RPMI8226 (cell line): ENCODE measurements at regions not wholly inside any gene's neighbourhood (a gene's known extent, or its start where the extent isn't known, plus 50 kb on each side); places are given as distances from the start of the nearest gene placed in this dataset.
"Not testable (repeated sequence)": the region's sequence is repeated elsewhere in the genome, so short reads cannot be mapped to it uniquely, and the experiment has no call there.

Experiments
- DNase-seq: peaks from one replicate; pipeline ENCODE4 v3.0.0-alpha.2; 2015

- no peak for DNase-seq
Measured at GRCh38 chrX:87961471-87961870, 443.9 kb downstream of the KLHL4 start.

- no peak for DNase-seq
Measured at GRCh38 chrX:87968118-87968517, 450.5 kb downstream of the KLHL4 start.

GRCh38 chrX:87972121-87972520, 454.5 kb downstream of the KLHL4 start:
- DNase-seq: not testable (repeated sequence)

DNA sequence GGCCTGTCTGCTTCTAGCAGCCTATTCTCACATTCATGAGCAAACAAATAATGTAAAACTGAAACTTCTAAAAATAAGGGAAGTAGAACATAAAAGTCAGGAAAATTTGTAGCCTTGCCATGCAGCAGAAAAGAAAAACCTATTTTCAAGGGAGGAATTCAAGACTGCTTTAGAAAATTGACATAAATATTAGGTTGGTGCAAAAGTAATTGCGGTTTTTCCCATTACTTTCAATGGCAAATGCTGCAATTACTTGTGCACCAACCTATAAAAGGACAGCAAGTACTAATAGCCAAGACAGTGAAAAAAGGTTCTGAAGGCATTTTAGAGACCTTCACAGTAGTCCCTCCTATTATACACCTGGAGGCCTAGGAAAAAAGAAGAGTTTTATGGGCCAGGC, 457.8 kb downstream of the KLHL4 start:
- no peak for DNase-seq

DNA sequence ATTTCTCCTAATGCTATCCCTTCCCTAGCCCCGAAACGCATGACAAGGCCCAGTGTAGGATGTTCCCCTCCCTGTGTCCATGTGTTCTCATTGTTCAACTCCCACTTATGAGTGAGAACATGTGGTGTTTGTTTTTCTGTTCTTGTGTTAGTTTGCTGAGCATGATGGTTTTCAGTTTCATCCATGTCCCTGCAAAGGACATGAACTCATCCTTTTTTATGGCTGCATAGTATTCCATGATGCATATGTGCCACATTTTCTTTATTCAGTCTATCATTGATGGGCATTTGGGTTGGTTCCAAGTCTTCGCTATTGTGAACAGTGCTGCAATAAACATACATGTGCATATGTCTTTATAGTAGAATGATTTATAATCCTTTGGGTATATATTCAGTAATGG, 490.3 kb downstream of the KLHL4 start:
- not testable (repeated sequence) for DNase-seq

GRCh38 chrX:88024022-88024421, 506.4 kb downstream of the KLHL4 start:
- DNase-seq: no peak

- no peak for DNase-seq
Measured at GRCh38 chrX:88072339-88073030, 554.9 kb downstream of the KLHL4 start.

- DNase-seq: no peak
Measured at GRCh38 chrX:88101968-88102367, 584.4 kb downstream of the KLHL4 start.

- no peak for DNase-seq
Measured at GRCh38 chrX:88135735-88136134, 611.3 kb upstream of the CPXCR1 start.

DNA sequence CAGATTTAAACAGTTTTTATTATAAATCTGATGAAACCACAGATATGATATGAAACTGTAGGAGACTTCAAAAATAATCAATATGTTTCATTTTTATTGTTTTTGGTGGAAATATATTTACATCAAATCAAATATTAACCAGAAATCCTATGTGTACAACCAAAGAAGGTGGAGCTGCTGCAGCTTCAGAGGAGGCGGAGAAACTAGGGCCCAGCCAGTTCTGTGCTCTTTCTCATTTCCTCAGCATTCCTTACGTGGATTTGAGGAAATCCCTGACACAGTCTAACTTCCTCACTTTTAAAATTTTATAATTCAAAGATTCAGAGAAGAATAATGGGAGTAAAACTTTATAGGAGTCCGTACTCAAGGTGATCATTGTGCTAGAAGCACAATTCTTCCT, 610.7 kb upstream of the CPXCR1 start:
- DNase-seq: no peak

GRCh38 chrX:88146577-88146976, 600.4 kb upstream of the CPXCR1 start:
- DNase-seq: no peak

DNA sequence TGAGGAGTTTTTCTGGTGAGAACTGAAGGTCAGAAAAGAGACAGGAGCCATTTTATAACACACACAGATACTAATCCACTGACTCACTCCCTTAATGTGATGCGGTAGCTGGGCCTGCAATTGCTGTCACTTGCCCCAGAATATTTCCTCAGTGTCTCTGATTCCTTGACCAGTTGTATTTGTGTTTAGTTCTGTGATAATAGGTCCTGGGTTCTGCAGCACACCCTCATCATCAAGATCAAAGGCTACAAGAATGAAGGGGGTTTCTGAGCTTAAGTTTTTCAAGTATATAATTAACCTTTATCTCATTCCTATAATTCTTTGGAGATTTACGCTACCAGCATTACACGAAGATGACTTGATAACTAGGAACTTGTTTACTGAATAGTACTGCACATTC, 576.5 kb upstream of the CPXCR1 start:
- DNase-seq: no peak

DNA sequence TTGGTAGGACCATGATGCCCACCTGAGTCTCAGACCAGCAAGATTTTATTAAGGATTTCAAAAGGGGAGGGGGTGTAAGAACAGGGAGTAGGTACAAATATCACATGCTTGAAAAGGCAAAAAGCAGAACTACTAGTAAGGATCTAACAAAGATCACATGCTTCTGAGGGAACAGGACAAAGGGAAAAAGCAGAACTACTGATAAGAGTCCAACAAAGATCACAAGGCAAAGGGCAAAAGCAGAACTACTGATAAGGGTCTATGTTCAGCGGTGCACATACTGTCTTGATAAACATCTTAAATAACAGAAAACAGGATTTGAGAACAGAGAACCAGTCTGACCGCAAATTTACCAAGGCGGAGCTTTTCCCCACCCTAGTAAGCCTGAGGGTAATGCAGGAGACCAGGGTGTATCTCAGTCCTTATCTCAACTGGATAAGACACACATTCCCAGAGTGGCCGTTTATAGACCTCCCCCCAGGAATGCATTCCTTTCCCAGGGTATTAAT, 573.0 kb upstream of the CPXCR1 start:
- DNase-seq: not testable (repeated sequence)

DNA sequence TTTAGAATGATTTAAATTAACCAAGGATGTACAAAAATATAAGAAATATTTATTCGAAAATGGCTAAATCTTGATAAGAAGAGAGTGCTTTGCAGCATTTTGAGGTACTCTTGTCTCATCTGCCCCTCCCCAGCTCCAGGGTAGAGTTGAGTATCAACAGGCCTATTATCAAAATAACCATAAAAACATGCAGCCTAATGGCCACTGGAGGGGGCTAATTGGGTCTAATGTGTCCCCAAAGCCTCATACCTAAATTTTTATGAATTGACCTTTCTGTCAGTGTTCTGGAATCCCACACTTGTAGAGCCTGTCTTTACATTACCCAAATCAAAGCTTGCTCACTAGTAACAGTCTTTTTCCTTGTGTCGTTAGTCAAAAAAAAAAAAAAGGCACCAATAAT, 544.9 kb upstream of the CPXCR1 start:
- DNase-seq: no peak

GRCh38 chrX:88244066-88244465, 503.0 kb upstream of the CPXCR1 start:
- DNase-seq: no peak

DNA sequence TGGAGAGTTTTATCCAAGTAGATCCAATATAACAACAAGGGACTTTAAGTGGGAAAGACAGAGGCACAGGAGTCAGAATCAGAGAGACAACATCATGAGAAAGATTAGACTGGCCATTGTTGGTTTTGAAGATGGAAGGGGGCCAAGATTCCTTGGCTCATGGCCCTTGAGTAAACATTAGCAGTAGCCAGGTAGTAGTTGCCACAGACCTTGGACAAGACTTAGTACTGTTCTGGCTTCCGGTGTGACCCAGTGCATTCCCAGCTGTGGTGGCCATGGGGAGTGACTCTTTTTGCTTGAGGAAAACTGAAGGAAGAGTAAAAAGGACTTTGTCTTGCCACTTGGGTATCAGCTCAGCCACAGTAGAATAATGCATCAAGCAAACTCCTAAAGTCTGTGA, 462.2 kb upstream of the CPXCR1 start:
- no peak for DNase-seq

DNA sequence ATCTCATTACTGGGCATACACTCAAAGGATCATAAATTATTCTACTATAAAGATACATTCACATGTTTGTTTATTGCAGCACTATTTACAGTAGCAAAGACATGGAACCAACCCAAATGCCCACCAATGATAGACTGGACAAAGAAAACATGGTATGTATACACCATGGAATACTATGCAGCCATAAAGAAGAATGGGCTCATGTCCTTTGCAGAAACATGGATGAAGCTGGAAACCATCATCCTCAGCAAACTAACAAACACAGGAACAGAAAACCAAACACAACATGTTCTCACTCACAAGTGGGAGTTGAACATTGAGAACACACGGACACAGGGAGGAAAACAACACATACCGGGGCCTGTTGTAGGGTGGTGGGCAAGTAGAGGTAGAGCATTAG, 433.1 kb upstream of the CPXCR1 start:
- not testable (repeated sequence) for DNase-seq

DNA sequence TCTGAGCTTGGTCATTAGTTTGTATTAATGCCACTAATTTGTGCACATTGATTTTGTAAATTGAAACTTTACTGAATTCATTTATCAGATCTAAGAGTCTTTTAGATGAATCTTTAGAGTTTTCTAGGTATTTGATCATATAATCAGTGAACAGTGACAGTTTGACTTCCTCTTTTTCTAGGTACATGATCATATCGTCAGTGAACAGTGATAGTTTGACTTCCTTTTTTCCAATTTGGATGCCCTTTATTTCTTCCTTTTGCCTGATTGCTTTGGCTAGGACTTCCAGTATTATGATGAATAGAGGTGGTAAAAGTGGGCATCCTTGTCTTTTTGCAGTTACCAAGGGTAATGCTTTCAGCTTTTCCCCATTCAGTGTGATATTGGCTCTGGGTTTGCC, 421.4 kb upstream of the CPXCR1 start:
- no peak for DNase-seq

DNA sequence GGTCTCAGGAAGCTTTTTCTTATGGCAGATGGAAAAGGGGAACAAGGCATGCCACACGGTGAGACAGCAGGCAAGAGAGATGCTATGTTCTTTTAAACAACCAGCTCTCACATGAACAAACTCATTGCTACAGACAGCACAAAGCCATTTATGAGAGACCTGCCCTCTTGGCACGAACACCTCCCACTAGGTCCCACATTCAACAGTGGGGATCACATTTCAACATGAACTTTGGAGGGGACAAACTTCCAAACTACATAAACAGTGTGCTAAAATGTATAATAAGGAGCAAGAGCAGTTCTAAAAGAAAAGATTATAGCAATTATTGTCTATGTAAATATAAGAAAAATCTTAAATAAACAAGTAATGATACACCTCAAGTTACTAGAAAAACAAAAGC, 391.8 kb upstream of the CPXCR1 start:
- no peak for DNase-seq

DNA sequence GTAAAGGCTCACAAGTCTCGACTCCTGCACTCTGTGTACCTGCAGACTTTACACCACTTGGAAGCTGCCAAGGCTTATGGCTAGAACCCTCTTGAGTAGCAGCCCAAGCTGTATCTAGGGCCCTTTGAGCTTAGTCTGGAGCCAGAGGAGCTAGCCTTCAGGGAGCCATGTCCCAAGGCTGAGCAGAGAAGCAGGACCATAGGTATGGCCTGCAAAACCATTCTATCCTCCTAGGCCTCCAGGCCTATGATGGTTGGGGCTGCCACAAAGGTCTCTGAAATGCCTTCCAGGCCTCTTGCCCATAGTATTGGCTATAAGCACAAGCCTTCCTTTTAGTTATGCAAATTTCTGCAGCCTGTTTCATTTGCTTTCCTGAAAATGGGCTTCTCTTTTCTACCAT, 380.7 kb upstream of the CPXCR1 start:
- no peak for DNase-seq

GRCh38 chrX:88378406-88378805, 368.6 kb upstream of the CPXCR1 start:
- DNase-seq: no peak

DNA sequence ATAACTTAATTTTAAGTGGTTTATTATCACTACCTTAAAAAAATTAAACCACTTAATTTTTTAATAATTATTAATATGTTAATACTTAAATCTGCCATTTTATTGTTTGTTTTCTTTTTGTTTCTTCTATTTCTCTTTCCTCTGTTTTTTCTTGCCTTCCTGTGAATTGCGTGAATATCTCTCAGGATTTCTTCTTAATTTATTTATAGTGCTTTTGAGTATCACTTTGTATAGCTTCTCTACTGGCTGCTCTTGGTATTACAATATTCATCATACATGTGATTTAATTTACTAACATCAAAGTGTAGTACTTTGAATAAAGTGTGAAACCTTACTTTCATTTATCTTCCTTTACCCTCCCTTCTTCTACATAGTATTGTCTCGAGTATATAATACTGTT, 349.5 kb upstream of the CPXCR1 start:
- DNase-seq: no peak

DNA sequence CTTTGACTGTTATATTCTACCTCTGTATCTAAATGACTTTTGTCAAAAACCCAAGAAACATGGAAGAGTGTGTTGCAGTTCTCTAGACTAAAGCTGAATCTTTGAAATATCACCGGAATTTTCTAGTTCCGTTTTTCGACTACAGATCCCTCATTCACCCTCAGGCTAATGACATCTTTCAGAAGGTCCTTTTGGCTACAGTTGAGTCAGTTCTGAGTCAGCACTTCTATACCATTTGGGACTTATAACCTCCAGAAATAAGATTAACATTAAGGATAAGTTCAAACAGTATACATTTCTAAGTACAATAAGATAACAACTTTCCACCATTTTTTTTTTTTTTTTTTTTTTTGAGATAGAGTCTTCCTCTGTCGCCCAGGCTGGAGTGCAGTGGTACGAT, 331.0 kb upstream of the CPXCR1 start:
- no peak for DNase-seq

DNA sequence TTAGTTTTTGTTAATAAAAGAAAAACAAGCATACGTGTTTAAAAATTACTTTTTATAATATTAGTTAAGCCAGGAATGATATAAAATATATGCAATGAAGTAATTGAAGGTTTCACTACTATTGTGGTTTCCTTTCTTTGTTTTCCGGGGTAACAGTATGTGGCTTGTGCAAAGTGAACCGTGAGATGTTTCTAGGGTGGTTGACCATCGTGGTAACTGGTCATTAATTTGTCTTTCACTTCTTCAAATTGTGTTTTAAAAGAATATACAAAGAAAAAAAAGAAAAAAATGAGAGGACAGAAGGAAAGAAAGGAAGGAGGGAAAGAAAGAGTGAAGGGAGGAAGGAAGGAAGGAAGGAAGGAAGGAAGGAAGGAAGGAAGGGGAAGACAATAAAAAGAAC, 330.1 kb upstream of the CPXCR1 start:
- DNase-seq: no peak

- DNase-seq: no peak
Measured at GRCh38 chrX:88424071-88424470, 323.0 kb upstream of the CPXCR1 start.
